ENCODE measurements at regions not wholly inside any gene's neighbourhood (a gene's known extent, or its start where the extent isn't known, plus 50 kb on each side); places are given as distances from the start of the nearest gene placed in this dataset.

DNA sequence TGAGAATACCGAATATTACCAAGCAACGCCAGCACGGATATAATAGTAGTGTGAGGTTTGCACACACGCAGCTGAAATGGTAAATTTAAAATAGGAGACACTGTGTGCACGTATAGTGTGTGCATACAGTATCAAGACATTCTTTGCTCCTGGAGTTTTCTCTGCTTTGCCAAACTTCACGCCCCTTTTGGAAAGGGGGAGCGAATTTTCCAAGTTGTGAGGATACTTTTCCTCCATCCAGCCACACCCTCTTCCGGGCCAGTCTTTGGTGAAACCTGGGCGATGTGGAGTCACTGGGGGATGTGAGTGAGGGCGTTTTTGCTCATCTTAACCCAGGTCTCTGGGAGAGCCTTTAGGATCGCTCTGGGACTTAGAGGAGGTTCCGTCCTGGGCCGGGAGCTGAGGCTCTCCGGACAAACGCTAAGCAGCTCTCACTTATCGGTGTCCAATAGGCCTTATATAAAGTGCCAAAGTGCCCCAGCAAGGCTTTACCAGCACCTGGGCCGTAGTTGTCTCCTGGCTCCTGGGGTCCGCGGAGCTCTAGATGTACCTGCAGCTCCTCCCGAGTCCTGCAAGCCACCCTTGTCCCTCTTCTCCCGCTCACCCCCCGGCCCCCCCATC is 160.0 kb upstream of the MKI67 start:
- DNase-seq, result no peak

GRCh38 chr10:128286762-128287500 is 160.7 kb upstream of the MKI67 start:
- DNase-seq, result no peak

DNA sequence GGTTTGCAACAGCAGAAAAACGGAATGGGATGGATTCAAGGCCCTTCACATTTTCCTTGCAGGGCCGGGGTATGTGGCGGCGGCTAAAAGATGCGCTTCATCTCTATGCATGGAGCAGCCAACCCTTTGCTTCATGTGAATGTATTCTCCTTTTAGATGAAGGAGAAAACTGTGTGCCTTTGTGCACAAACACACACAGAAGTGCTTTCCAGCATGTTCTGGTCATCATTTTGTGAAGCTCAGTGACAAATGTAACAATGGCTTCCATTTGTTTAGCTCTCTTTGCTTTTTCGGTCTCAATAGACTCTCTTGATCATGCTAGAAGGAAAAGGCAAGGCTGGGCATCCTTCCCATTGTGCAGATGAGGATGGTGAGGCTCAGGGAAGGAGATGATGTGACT is 161.7 kb upstream of the MKI67 start:
- DNase-seq, result no peak

- DNase-seq, result no peak
Measured at GRCh38 chr10:128289621-128290020, 163.4 kb upstream of the MKI67 start.

DNA sequence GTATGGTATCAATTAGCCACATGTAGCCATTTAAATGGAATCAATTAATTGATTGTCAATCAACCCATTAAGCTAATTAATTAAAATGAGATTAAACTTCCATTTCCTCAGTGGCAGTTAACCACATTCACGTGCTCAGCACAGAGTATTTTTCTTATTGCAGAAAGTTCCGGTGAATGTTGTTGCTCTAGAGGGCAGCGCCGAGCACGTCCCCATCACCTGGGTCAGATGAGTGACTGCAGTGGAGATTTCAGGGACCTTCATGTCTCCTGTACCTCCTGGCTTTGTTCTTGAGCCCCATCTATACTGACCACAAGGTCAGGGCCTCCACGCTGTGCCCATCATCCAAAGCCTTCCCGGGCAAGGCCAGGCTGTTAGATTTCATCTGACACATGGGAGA is 168.8 kb upstream of the MKI67 start:
- no peak for DNase-seq

DNA sequence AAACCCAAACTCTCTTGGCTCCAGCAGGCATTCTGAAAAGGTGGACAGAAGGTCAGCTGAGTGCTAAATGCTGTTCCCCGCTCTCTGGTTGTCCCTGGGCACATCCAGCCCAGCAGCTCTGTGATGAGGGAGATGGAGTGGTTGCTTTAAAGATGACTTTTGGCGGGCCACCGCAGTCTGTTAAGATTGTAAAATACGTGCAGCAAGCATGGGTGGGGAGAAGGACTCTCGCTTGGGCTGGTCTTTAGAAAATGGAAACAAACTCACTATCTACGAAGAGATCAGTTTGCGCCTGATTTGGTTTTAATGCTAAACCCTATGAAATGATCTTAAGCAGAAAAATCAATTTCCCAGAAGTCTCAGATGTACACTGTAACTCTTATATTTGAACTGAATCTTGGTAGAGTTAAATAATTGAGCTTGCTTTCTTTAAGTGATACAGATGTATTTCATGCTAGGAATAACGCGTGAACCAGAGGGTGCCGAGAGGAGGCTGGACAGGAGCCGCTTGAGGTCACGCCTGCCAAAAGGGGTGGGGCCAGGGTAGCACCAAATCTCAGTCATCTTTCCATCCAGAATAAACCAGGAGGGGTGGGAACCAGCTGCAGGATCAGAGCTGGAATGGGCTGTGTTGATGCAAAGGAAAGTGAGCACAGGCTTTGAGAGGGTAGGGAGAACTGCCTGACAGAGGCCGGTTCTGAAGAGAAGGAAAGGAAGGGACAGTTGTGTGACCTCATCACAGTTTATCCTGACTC is 170.2 kb upstream of the MKI67 start:
- DNase-seq, result no peak

GRCh38 chr10:128297709-128298378 is 171.6 kb upstream of the MKI67 start:
- DNase-seq, result no peak

- DNase-seq, result no peak
Measured at GRCh38 chr10:128298587-128298986, 172.4 kb upstream of the MKI67 start.

GRCh38 chr10:128300290-128300824 is 174.1 kb upstream of the MKI67 start:
- DNase-seq, result no peak

DNA sequence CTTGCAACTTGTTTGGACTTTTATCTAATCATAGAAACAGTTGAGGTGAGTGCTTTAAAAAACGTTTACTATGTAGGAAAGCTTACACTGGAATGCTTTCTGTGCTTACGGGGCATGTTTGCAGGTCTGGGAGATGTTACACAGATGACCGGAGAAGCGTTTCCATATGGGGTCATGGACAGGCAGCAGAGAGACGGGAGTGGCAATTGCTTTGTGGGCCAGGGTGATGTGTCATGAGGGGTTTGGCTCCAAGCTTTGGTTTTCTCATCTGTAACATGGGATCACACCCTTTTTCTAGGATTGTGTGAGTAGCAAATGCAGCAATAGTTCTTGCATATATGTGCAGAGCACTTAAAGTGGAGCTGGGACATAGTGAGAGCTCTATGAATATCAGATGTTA is 174.8 kb upstream of the MKI67 start:
- no peak for DNase-seq

- no peak for DNase-seq
Measured at GRCh38 chr10:128302808-128303207, 176.6 kb upstream of the MKI67 start.

- no peak for DNase-seq
Measured at GRCh38 chr10:128304271-128304670, 178.0 kb upstream of the MKI67 start.

- DNase-seq, result no peak
Measured at GRCh38 chr10:128305601-128306345, 179.6 kb upstream of the MKI67 start.

DNA sequence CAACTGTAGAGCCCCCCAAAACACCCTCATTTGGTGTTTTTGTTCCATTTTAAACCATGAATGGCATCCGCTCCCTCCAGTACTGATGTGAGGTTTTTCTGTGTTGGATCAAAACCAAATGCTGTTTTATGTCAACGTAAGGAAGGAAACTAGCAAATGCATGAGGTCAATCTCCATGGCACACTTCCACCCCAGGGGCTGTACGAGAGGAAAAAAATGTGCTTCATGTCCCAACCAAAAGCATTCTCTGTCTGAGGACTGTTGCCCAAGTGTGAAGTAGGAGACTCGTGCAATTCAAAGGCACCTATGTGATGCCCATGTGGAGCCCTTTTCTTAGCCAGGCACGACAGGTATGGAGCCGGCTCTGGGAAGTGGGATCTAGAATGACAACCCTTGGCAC is 180.3 kb upstream of the MKI67 start:
- DNase-seq, result no peak

DNA sequence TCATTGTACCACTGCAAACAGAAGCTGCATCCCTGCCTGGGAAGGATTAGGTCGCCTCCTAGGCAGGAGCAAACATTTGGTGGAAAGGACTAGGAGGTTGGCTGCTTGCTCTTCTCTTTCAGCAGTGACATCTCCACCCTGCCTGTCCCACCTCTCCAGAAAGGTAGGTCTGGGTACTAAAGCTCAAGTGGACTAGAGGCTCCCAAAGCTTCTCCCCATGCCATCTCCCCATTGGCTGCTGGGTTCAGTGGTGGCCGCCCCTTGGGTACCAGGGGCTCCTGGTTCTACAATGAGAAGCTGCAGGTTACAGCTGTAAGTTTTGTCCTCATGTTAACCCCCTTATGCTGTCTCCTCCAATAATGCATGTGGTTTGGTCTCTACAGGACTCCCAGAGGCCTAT is 180.7 kb upstream of the MKI67 start:
- DNase-seq, result no peak

GRCh38 chr10:128307820-128308219 is 181.6 kb upstream of the MKI67 start:
- no peak for DNase-seq

- no peak for DNase-seq
Measured at GRCh38 chr10:128310971-128311658, 184.9 kb upstream of the MKI67 start.

GRCh38 chr10:128312250-128312649 is 186.0 kb upstream of the MKI67 start:
- DNase-seq, result no peak

DNA sequence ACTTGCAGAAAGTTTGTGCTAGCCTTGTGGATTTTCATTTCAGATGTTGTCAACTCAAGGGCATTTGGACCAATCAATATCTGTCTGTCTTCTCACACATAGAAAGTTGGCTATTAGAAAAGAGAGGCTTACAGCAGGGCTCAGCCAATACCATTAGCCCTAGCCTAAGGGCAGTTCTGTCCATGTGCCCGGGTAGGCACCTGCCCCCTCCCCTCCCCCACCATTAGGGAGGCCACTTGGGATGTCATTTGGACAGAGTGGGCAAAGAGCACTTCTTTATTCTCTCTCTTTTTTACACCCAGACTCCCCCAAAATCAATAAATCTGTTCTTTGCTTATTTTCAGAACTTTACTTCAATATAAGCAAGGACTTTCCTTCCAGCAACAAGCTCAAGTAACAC is 188.5 kb upstream of the MKI67 start:
- no peak for DNase-seq

DNA sequence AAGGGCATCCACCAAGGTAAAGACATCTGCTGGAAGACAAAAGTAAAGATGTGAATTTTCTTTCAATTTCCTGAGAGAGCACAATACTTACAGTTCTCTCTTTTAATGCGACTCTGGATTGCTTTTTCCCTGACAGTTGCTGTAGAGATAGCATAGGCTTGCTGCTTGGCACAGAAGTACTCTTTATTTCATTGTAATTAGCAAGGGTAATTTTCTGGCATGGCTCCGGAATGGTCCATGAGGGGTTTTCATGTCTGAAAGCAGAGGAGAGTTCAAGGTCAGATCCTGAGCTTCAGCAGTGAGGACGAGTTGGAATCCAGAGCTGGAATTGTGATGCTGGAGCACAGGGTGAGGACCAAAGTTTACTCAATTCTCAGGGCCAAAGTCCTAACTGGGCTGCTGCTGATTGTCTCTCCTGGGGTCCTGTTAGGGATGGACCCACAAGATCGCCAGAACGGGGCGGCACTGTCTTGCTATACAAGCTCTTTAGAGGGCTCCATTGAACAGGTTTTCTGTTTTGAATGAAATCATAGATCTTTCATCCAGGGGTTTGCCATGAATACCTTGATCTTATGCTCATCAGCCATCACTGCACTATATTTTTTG is 190.0 kb upstream of the MKI67 start:
- DNase-seq, result no peak

- DNase-seq, result no peak
Measured at GRCh38 chr10:128316925-128317324, 190.7 kb upstream of the MKI67 start.
